ENCODE measurements at regions not wholly inside any gene's neighbourhood (a gene's known extent, or its start where the extent isn't known, plus 50 kb on each side); places are given as distances from the start of the nearest gene placed in this dataset.

GRCh38 chr3:86208772-86209171 lies 782.2 kb downstream of the VGLL3 start:
- H3K4me1 ChIP-seq, result peaks cover 0 to 7% (median 0%) of the 10 kb centered on the region in 4 donors
- DNase-seq (ENCODE audit: low spot score in 2 of 2), result no peak
- TF ChIP-seq, protein P1, sequence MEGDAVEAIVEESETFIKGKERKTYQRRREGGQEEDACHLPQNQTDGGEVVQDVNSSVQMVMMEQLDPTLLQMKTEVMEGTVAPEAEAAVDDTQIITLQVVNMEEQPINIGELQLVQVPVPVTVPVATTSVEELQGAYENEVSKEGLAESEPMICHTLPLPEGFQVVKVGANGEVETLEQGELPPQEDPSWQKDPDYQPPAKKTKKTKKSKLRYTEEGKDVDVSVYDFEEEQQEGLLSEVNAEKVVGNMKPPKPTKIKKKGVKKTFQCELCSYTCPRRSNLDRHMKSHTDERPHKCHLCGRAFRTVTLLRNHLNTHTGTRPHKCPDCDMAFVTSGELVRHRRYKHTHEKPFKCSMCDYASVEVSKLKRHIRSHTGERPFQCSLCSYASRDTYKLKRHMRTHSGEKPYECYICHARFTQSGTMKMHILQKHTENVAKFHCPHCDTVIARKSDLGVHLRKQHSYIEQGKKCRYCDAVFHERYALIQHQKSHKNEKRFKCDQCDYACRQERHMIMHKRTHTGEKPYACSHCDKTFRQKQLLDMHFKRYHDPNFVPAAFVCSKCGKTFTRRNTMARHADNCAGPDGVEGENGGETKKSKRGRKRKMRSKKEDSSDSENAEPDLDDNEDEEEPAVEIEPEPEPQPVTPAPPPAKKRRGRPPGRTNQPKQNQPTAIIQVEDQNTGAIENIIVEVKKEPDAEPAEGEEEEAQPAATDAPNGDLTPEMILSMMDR (IDR thresholded peaks at IDR 0.05), result no peak
- TF ChIP-seq POLR2A (IDR thresholded peaks at IDR 0.05) (no peak), EP300 (IDR thresholded peaks at IDR 0.05) (no peak)
- no peaks in the 10 kb centered on the region for H3K9me3 ChIP-seq
- WGBS, 2 donors, result 20 to 22% methylated on average over 1 of the region's 1 CpG
- H3K4me3 ChIP-seq, result no peak overlapping the region
- no peaks in the 10 kb centered on the region for H3K27me3 ChIP-seq
- no peaks in the 10 kb centered on the region for H3K36me3 ChIP-seq
- H3K27ac ChIP-seq, result no peak overlapping the region

DNA sequence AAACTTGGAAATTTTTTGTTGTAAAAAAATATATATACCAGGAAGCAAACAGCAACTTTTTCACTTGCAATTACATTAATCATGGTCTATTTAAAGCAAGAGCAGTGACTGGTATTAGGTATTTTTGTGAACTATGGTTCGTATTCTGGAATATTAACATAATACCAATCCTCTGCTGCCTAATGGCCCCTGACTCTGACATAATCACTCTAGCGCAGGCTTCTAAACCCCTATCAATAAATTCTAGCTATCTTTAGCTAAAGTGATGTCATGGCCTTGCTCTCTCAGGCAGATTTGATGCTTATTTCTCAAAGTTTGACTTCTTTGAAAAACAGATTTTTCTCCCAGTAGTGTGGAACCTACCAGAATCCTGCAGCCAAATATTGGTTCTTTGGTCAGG lies 808.3 kb downstream of the VGLL3 start:
- 84 to 86% methylated on average over 2 of the region's 2 CpGs for WGBS, 2 donors
- no peaks in the 10 kb centered on the region for H3K9me3 ChIP-seq
- no peaks in the 10 kb centered on the region for H3K4me1 ChIP-seq
- TF ChIP-seq EP300 (IDR thresholded peaks at IDR 0.05), result no peak
- TF ChIP-seq POLR2A (IDR thresholded peaks at IDR 0.05), result no peak
- TF ChIP-seq, protein P1 (IDR thresholded peaks at IDR 0.05), result no peak
- H3K36me3 ChIP-seq, result no peaks in the 10 kb centered on the region
- no peak overlapping the region for H3K4me3 ChIP-seq
- no peaks in the 10 kb centered on the region for H3K27me3 ChIP-seq
- no peak overlapping the region for H3K27ac ChIP-seq
- DNase-seq (ENCODE audit: low spot score in 2 of 2), result no peak

- Histone ChIP-seq H3K27me3 (no peaks in the 10 kb centered on the region), H3K4me1 (no peaks in the 10 kb centered on the region), H3K36me3 (no peaks in the 10 kb centered on the region), H3K9me3 (no peaks in the 10 kb centered on the region), H3K27ac (no peak overlapping the region), H3K4me3 (no peak overlapping the region)
- no peak for DNase-seq (ENCODE audit: low spot score in 2 of 2)
- no peak for TF ChIP-seq POLR2A (IDR thresholded peaks at IDR 0.05)
- no peak for TF ChIP-seq EP300 (IDR thresholded peaks at IDR 0.05)
- TF ChIP-seq, protein P1 (IDR thresholded peaks at IDR 0.05), result no peak
- 56 to 61% methylated on average over 2 of the region's 2 CpGs for WGBS, 2 donors
Measured at GRCh38 chr3:86180696-86181095, 810.3 kb downstream of the VGLL3 start.

GRCh38 chr3:86178095-86178494 lies 812.9 kb downstream of the VGLL3 start:
- DNase-seq (ENCODE audit: low spot score in 2 of 2), result no peak
- Histone ChIP-seq H3K27me3 (no peaks in the 10 kb centered on the region), H3K36me3 (no peaks in the 10 kb centered on the region), H3K4me3 (no peak overlapping the region), H3K9me3 (no peaks in the 10 kb centered on the region), H3K27ac (no peak overlapping the region), H3K4me1 (no peaks in the 10 kb centered on the region)
- WGBS, 2 donors, result 85 to 87% methylated on average over 6 of the region's 6 CpGs
- TF ChIP-seq POLR2A (IDR thresholded peaks at IDR 0.05), result no peak
- TF ChIP-seq, protein P1 (IDR thresholded peaks at IDR 0.05), result no peak
- TF ChIP-seq EP300 (IDR thresholded peaks at IDR 0.05), result no peak

- no peak for DNase-seq (ENCODE audit: low spot score in 2 of 2)
- no peaks in the 10 kb centered on the region for H3K9me3 ChIP-seq
- no peaks in the 10 kb centered on the region for H3K27me3 ChIP-seq
- no peak overlapping the region for H3K4me3 ChIP-seq
- no peaks in the 10 kb centered on the region for H3K36me3 ChIP-seq
- 86 to 89% methylated on average over 3 of the region's 3 CpGs for WGBS, 2 donors
- H3K4me1 ChIP-seq, result no peaks in the 10 kb centered on the region
- TF ChIP-seq, protein P1 (IDR thresholded peaks at IDR 0.05), result no peak
- H3K27ac ChIP-seq, result no peak overlapping the region
Measured at GRCh38 chr3:86176445-86176784, 814.5 kb downstream of the VGLL3 start.
